Breast epithelium (tissue), 3 donors: ENCODE measurements at regions not wholly inside any gene's neighbourhood (a gene's known extent, or its start where the extent isn't known, plus 50 kb on each side); places are given as distances from the start of the nearest gene placed in this dataset.

Experiments used
- POLR2A ChIP-seq: fragments of 450-650 bp; IDR thresholded peaks from one replicate; pipeline ENCODE4 v1.6.1; 2016; ENCODE audit warnings: antibody characterized with exemption, mild to moderate bottlenecking, moderate library complexity
- TF ChIP-seq, protein P1 (sequence below), 3 donors: fragments of 450-650 bp; IDR thresholded peaks; one replicate each; pipeline ENCODE4 v1.5.1; 2016 to 2017; ENCODE audit warnings: antibody characterized with exemption in 3 of 3, mild to moderate bottlenecking in 3 of 3, moderate library complexity in 3 of 3

DNA sequence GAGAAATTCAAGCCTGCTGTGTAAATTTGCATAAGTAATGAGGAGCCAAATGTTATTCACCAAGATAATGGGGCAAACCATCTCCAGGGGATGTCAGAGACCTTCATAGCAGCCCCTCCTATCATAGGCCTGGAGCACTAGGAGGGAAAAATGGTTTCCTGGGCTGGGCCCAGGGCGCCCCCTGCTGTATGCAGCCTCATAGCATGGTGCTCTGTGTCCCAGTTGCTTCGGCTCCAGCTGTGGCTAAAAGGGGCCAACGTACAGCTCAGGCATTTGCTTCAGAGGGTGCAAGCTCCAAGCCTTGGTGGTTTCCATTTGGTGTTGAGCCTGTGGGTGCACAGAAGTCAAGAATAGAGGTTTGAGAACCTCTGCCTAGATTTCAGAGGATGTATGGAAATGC lies 859.3 kb downstream of the RPA4 start:
- TF ChIP-seq, protein P1, sequence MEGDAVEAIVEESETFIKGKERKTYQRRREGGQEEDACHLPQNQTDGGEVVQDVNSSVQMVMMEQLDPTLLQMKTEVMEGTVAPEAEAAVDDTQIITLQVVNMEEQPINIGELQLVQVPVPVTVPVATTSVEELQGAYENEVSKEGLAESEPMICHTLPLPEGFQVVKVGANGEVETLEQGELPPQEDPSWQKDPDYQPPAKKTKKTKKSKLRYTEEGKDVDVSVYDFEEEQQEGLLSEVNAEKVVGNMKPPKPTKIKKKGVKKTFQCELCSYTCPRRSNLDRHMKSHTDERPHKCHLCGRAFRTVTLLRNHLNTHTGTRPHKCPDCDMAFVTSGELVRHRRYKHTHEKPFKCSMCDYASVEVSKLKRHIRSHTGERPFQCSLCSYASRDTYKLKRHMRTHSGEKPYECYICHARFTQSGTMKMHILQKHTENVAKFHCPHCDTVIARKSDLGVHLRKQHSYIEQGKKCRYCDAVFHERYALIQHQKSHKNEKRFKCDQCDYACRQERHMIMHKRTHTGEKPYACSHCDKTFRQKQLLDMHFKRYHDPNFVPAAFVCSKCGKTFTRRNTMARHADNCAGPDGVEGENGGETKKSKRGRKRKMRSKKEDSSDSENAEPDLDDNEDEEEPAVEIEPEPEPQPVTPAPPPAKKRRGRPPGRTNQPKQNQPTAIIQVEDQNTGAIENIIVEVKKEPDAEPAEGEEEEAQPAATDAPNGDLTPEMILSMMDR (IDR thresholded peaks at IDR 0.05): no peak
- TF ChIP-seq POLR2A: no peak
